Calu3 (cell line): ENCODE measurements at regions not wholly inside any gene's neighbourhood (a gene's known extent, or its start where the extent isn't known, plus 50 kb on each side); places are given as distances from the start of the nearest gene placed in this dataset.

ENCODE experiments used
- BruUV-seq: library from RNA; stranded (reverse); fragments of 400-500 nt; replicated peaks from 2 replicates; lab custom pipeline; 2021; lab: Mats Ljungman, UMichigan
- CTCF ChIA-PET: fragments of 300-600 bp; sonication (Branson Sonifier 250); formaldehyde crosslinking; loops from one replicate; lab custom pipeline; 2022; ENCODE audit warnings: antibody characterized with exemption; lab: Charles Lee
- DNase-seq: peaks from one replicate; pipeline ENCODE4 v3.0.0; 2022
- H3K27ac Mint-ChIP-seq: one replicate; pipeline ENCODE4 v1.8.0; 2022; ENCODE audit warnings: mixed read lengths; ENCODE audit not compliant: unreplicated experiment
- H3K27me3 Mint-ChIP-seq: one replicate; pipeline ENCODE4 v1.8.0; 2022; ENCODE audit warnings: mixed read lengths; ENCODE audit not compliant: unreplicated experiment
- H3K36me3 Mint-ChIP-seq: one replicate; pipeline ENCODE4 v1.8.0; 2022; ENCODE audit warnings: mild to moderate bottlenecking, moderate library complexity, mixed read lengths; ENCODE audit not compliant: insufficient read depth, unreplicated experiment
- H3K4me1 Mint-ChIP-seq: one replicate; pipeline ENCODE4 v1.8.0; 2022; ENCODE audit warnings: mild to moderate bottlenecking, low read depth, mixed read lengths; ENCODE audit not compliant: unreplicated experiment
- H3K4me3 Mint-ChIP-seq: one replicate; pipeline ENCODE4 v1.8.0; 2022; ENCODE audit warnings: mild to moderate bottlenecking, low read depth, moderate library complexity, mixed read lengths; ENCODE audit not compliant: unreplicated experiment
- H3K9me3 Mint-ChIP-seq: one replicate; pipeline ENCODE4 v1.8.0; 2022; ENCODE audit warnings: low read depth, mixed read lengths; ENCODE audit not compliant: unreplicated experiment
- CTCF ChIP-seq: fragments of 200-600 bp; IDR thresholded peaks from one replicate; pipeline ENCODE4 v1.8.0; 2022; ENCODE audit warnings: antibody characterized with exemption; ENCODE audit not compliant: unreplicated experiment
- intact Hi-C: fragments of 100-400 bp; cut with micrococcal nuclease; formaldehyde crosslinking; loops from one replicate; pipeline ENCODE4 v1.10.0; 2022; ENCODE audit not compliant: unreplicated experiment

GRCh38 chr3:176824811-176825210 is 372.5 kb downstream of the TBL1XR1 start:
- no TSS peak for BruUV-seq
- no peaks in the 10 kb centered on the region for H3K27me3 Mint-ChIP-seq
- TF ChIP-seq CTCF: no peak
- intact Hi-C loops: no loop called here
- H3K4me1 Mint-ChIP-seq: no peaks in the 10 kb centered on the region
- no peak overlapping the region for H3K4me3 Mint-ChIP-seq
- CTCF ChIA-PET: interaction anchor here (0.6 kb wide), 1 partner anchor 583 kb away, joined by 3 read pairs; no protein-coding TSS in a partner anchor
- H3K27ac Mint-ChIP-seq: no peak overlapping the region
- DNase-seq: no peak
- H3K9me3 Mint-ChIP-seq: peaks cover 12% of the 10 kb centered on the region
- no peaks in the 10 kb centered on the region for H3K36me3 Mint-ChIP-seq

- no peaks in the 10 kb centered on the region for H3K4me1 Mint-ChIP-seq
- H3K4me3 Mint-ChIP-seq: no peak overlapping the region
- BruUV-seq: no TSS peak
- peaks cover 8% of the 10 kb centered on the region for H3K9me3 Mint-ChIP-seq
- no peak overlapping the region for H3K27ac Mint-ChIP-seq
- intact Hi-C loops: no loop called here
- TF ChIP-seq CTCF: no peak
- CTCF ChIA-PET: no interaction called here
- H3K36me3 Mint-ChIP-seq: no peaks in the 10 kb centered on the region
- no peak for DNase-seq
- no peaks in the 10 kb centered on the region for H3K27me3 Mint-ChIP-seq
Observed at GRCh38 chr3:176820764-176821163, 376.5 kb downstream of the TBL1XR1 start.

GRCh38 chr3:176816937-176817336 is 380.3 kb downstream of the TBL1XR1 start:
- BruUV-seq: no TSS peak
- H3K36me3 Mint-ChIP-seq: no peaks in the 10 kb centered on the region
- no peak overlapping the region for H3K4me3 Mint-ChIP-seq
- CTCF ChIA-PET: interaction anchor here (1.1 kb wide), 1 partner anchor 18 kb away, joined by 3 read pairs; no protein-coding TSS in a partner anchor
- H3K27me3 Mint-ChIP-seq: no peaks in the 10 kb centered on the region
- TF ChIP-seq CTCF: no peak
- H3K9me3 Mint-ChIP-seq: no peaks in the 10 kb centered on the region
- intact Hi-C loops: no loop called here
- no peak overlapping the region for H3K27ac Mint-ChIP-seq
- no peaks in the 10 kb centered on the region for H3K4me1 Mint-ChIP-seq
- no peak for DNase-seq

- DNase-seq: peak; percentile 75
- CTCF ChIA-PET: interaction anchor here (0.7 to 1.0 kb wide), 2 partner anchors 124 to 1591 kb away, joined by 3 to 4 read pairs; no protein-coding TSS in a partner anchor
- Mint-ChIP-seq H3K4me3 (no peak overlapping the region), H3K27ac (no peak overlapping the region), H3K9me3 (no peaks in the 10 kb centered on the region), H3K4me1 (no peaks in the 10 kb centered on the region), H3K27me3 (no peaks in the 10 kb centered on the region), H3K36me3 (no peaks in the 10 kb centered on the region)
- intact Hi-C loops: no loop called here
- peak; percentile 77 for TF ChIP-seq CTCF
- no TSS peak for BruUV-seq
Observed at GRCh38 chr3:176814285-176814684, 383.0 kb downstream of the TBL1XR1 start.
